H9 (cell line): ENCODE measurements at regions not wholly inside any gene's neighbourhood (a gene's known extent, or its start where the extent isn't known, plus 50 kb on each side); places are given as distances from the start of the nearest gene placed in this dataset.

Experiments used
- DNase-seq: peaks from one replicate; pipeline ENCODE4 v3.0.0-alpha.2; 2017
- H2AFZ ChIP-seq: one replicate; pipeline ENCODE4 v1.6.1; 2013; ENCODE audit warnings: mild to moderate bottlenecking, low read length, control low read depth, moderate library complexity
- H2AK5ac ChIP-seq: 2 replicates; pipeline ENCODE4 v1.6.1; 2013; ENCODE audit warnings: low read length, control low read depth, mixed read lengths; ENCODE audit not compliant: insufficient read length
- H2BK120ac ChIP-seq: one replicate; pipeline ENCODE4 v1.6.1; 2013; ENCODE audit warnings: low read depth, mild to moderate bottlenecking, low read length, control low read depth, inconsistent platforms; ENCODE audit not compliant: poor library complexity, severe bottlenecking
- H2BK12ac ChIP-seq: 2 replicates; pipeline ENCODE4 v1.6.1; 2013; ENCODE audit warnings: low read length, control low read depth, mixed read lengths, low read depth; ENCODE audit not compliant: insufficient read length
- H2BK15ac ChIP-seq: 2 replicates; pipeline ENCODE4 v1.6.1; 2013; ENCODE audit warnings: low read depth, low read length, control low read depth
- H2BK20ac ChIP-seq: one replicate; pipeline ENCODE4 v1.6.1; 2013; ENCODE audit warnings: low read depth, mild to moderate bottlenecking, low read length, control low read depth, inconsistent platforms; ENCODE audit not compliant: poor library complexity, severe bottlenecking
- H2BK5ac ChIP-seq: 2 replicates; pipeline ENCODE4 v1.6.1; 2013; ENCODE audit warnings: low read length, control low read depth, mixed read lengths; ENCODE audit not compliant: insufficient read length
- H3K14ac ChIP-seq: 2 replicates; pipeline ENCODE4 v1.6.1; 2013; ENCODE audit warnings: low read length, control low read depth; ENCODE audit not compliant: insufficient read depth
- H3K18ac ChIP-seq: 2 replicates; pipeline ENCODE4 v1.6.1; 2013; ENCODE audit warnings: low read depth, mild to moderate bottlenecking, mixed read lengths, low read length, control low read depth; ENCODE audit not compliant: insufficient read length
- H3K23ac ChIP-seq: 2 replicates; pipeline ENCODE4 v1.6.1; 2013; ENCODE audit warnings: low read length, control low read depth, mixed read lengths, low read depth; ENCODE audit not compliant: insufficient read length
- H3K23me2 ChIP-seq: 2 replicates; pipeline ENCODE4 v1.6.1; 2013; ENCODE audit warnings: low read depth, mild to moderate bottlenecking, mixed read lengths, low read length, control low read depth; ENCODE audit not compliant: insufficient read length, poor library complexity, severe bottlenecking
- H3K27ac ChIP-seq: 2 replicates; pipeline ENCODE4 v1.5.1; 2013; ENCODE audit warnings: low read length, control low read depth, mixed read lengths, low read depth; ENCODE audit not compliant: insufficient read length
- H3K27me3 ChIP-seq: 2 replicates; pipeline ENCODE4 v1.6.1; 2013; ENCODE audit warnings: low read length, control low read depth, inconsistent platforms; ENCODE audit not compliant: insufficient read depth
- H3K4ac ChIP-seq: 2 replicates; pipeline ENCODE4 v1.6.1; 2013; ENCODE audit warnings: low read depth, mild to moderate bottlenecking, control low read depth, inconsistent platforms, low read length, moderate library complexity
- H3K4me1 ChIP-seq: 2 replicates; pipeline ENCODE4 v1.6.1; 2013; ENCODE audit warnings: low read length, control low read depth, inconsistent platforms; ENCODE audit not compliant: insufficient read depth
- H3K4me2 ChIP-seq: 2 replicates; pipeline ENCODE4 v1.6.1; 2013; ENCODE audit warnings: low read length, control low read depth, mixed read lengths; ENCODE audit not compliant: insufficient read length, insufficient read depth
- H3K56ac ChIP-seq: 2 replicates; pipeline ENCODE4 v1.6.1; 2013; ENCODE audit warnings: low read depth, mild to moderate bottlenecking, mixed read lengths, low read length, control low read depth; ENCODE audit not compliant: insufficient read length
- H3K79me1 ChIP-seq: 2 replicates; pipeline ENCODE4 v1.6.1; 2013; ENCODE audit warnings: low read depth, mild to moderate bottlenecking, moderate library complexity, low read length, control low read depth, inconsistent platforms; ENCODE audit not compliant: insufficient read depth, poor library complexity, severe bottlenecking
- H3K79me2 ChIP-seq: 2 replicates; pipeline ENCODE4 v1.6.1; 2013; ENCODE audit warnings: low read length, control low read depth, inconsistent platforms; ENCODE audit not compliant: insufficient read depth
- H3K9ac ChIP-seq: 2 replicates; pipeline ENCODE4 v1.6.1; 2013; ENCODE audit warnings: low read length, control low read depth, mixed read lengths; ENCODE audit not compliant: insufficient read length; ENCODE audit errors: extremely low read depth
- H3K9me3 ChIP-seq: one replicate; pipeline ENCODE4 v1.6.1; 2013; ENCODE audit warnings: low read depth, low read length, inconsistent platforms; ENCODE audit not compliant: control insufficient read depth
- H3T11ph ChIP-seq: one replicate; pipeline ENCODE4 v1.6.1; 2013; ENCODE audit warnings: mild to moderate bottlenecking, low read length, control low read depth, inconsistent platforms
- H4K20me1 ChIP-seq: one replicate; pipeline ENCODE4 v1.6.1; 2013; ENCODE audit not compliant: control insufficient read depth, insufficient read length, insufficient read depth
- H4K5ac ChIP-seq: 2 replicates; pipeline ENCODE4 v1.6.1; 2013; ENCODE audit warnings: low read depth, mild to moderate bottlenecking, mixed read lengths, low read length, control low read depth; ENCODE audit not compliant: insufficient read length
- H4K8ac ChIP-seq: replicated peaks from 2 replicates; pipeline ENCODE4 v1.6.1; 2013; ENCODE audit warnings: low read length, control low read depth, mixed read lengths, low read depth; ENCODE audit not compliant: insufficient read length
- H4K91ac ChIP-seq: 2 replicates; pipeline ENCODE4 v1.6.1; 2013; ENCODE audit warnings: low read depth, mild to moderate bottlenecking, moderate library complexity, mixed read lengths, low read length, control low read depth; ENCODE audit not compliant: insufficient read length
- H3K27ac Mint-ChIP-seq, 3 experiments: 2 replicates in 2 of 3; 3 replicates in 1 of 3; pipeline ENCODE4 v1.8.0; 2020 to 2021; ENCODE audit warnings: mixed read lengths in 3 of 3, mild to moderate bottlenecking in 1 of 3, moderate library complexity in 1 of 3
- H3K27me3 Mint-ChIP-seq: 2 replicates; pipeline ENCODE4 v1.8.0; 2021; ENCODE audit warnings: low read depth, mild to moderate bottlenecking, moderate library complexity, mixed read lengths
- H3K36me3 Mint-ChIP-seq, 3 experiments: 2 replicates in 2 of 3; 3 replicates in 1 of 3; pipeline ENCODE4 v1.8.0; 2020 to 2021; ENCODE audit warnings: low read depth in 3 of 3, mixed read lengths in 3 of 3; ENCODE audit not compliant: insufficient read depth in 1 of 3
- H3K4me1 Mint-ChIP-seq, 2 experiments: 2 replicates each; pipeline ENCODE4 v1.8.0; 2020; ENCODE audit warnings: mixed read lengths in 2 of 2
- H3K4me3 Mint-ChIP-seq, 2 experiments: 2 replicates in 1 of 2; 3 replicates in 1 of 2; pipeline ENCODE4 v1.8.0; 2020 to 2021; ENCODE audit warnings: mild to moderate bottlenecking in 2 of 2, mixed read lengths in 2 of 2, moderate library complexity in 1 of 2
- H3K9me3 Mint-ChIP-seq, 2 experiments: 2 replicates in 1 of 2; 3 replicates in 1 of 2; pipeline ENCODE4 v1.8.0; 2020; ENCODE audit warnings: mild to moderate bottlenecking in 2 of 2, mixed read lengths in 2 of 2, moderate library complexity in 1 of 2
- CTCF ChIP-seq: fragments of 200-600 bp; sonication (generic); conservative IDR thresholded peaks from 3 replicates; pipeline ENCODE4 v1.8.0; 2021; ENCODE audit warnings: antibody characterized with exemption, mild to moderate bottlenecking
- WGBS: extraction: QIAGEN DNeasy Blood & Tissue Kit; methylation state at CpG from one replicate; pipeline ENCODE4 v1.1.7; 2013; ENCODE audit warnings: missing lambda C conversion rate, low lambda C conversion rate, mixed read lengths; ENCODE audit not compliant: insufficient read length; ENCODE audit errors: extremely low coverage; 5-methylcytosine and 5-hydroxymethylcytosine counted together

GRCh38 chr9:2320114-2320513 is 301.5 kb upstream of the VLDLR start:
- Histone ChIP-seq H4K8ac (no peak overlapping the region), H3K9me3 (no peaks in the 10 kb centered on the region), H3K9ac (no peak overlapping the region), H3K79me1 (no peaks in the 10 kb centered on the region), H3K27ac (no peak overlapping the region), H4K5ac (no peak overlapping the region), H3K27me3 (no peaks in the 10 kb centered on the region), H3K23me2 (no peaks in the 10 kb centered on the region), H2BK20ac (no peak overlapping the region), H2AFZ (no peak overlapping the region), H3K4me2 (no peak overlapping the region), H4K20me1 (no peaks in the 10 kb centered on the region), H3K56ac (no peak overlapping the region), H2BK120ac (no peak overlapping the region), H3K4ac (no peak overlapping the region), H2AK5ac (no peak overlapping the region), H3K18ac (no peak overlapping the region), H3K4me1 (no peaks in the 10 kb centered on the region), H3K14ac (no peak overlapping the region), H3K79me2 (no peaks in the 10 kb centered on the region), H3K23ac (no peak overlapping the region), H2BK5ac (no peak overlapping the region), H4K91ac (no peak overlapping the region), H2BK15ac (no peak overlapping the region), H3T11ph (no peak overlapping the region), H2BK12ac (no peak overlapping the region)
- Mint-ChIP-seq H3K36me3 (peaks cover 6 to 28% (median 10%) of the 10 kb centered on the region in 3 experiments), H3K27ac (no peak overlapping the region), H3K4me3 (no peak overlapping the region), H3K4me1 (no peaks in the 10 kb centered on the region), H3K9me3 (peaks cover 16 to 26% of the 10 kb centered on the region in 2 experiments), H3K27me3 (no peaks in the 10 kb centered on the region)
- no peak for TF ChIP-seq CTCF
- DNase-seq = no peak
- WGBS = no CpG with 5 or more reads among the region's 5 CpGs
